B cell (primary cell): ENCODE measurements at regions not wholly inside any gene's neighbourhood (a gene's known extent, or its start where the extent isn't known, plus 50 kb on each side); places are given as distances from the start of the nearest gene placed in this dataset.

Source experiments
- ATAC-seq: fragments of 200-7000 bp; cut with Tn5 transposase; one replicate; pipeline ENCODE4 v1.10.0; 2021; ENCODE audit warnings: low read depth, mild to moderate bottlenecking, moderate number of reproducible peaks, moderate library complexity
- CTCF ChIA-PET: fragments of 350-600 bp; sonication (Branson Sonifier 250); formaldehyde crosslinking; loops from one replicate; lab custom pipeline; 2021; ENCODE audit warnings: antibody characterized with exemption, inconsistent platforms; lab: Charles Lee
- POLR2A ChIA-PET: fragments of 350-600 bp; sonication (Branson Sonifier 250); formaldehyde crosslinking; loops from one replicate; lab custom pipeline; 2021; ENCODE audit warnings: antibody characterized with exemption; lab: Charles Lee
- DNase-seq: peaks from one replicate; pipeline ENCODE4 v3.0.0; 2013
- H2AFZ ChIP-seq: 2 replicates; pipeline ENCODE4 v1.6.1; 2012; ENCODE audit warnings: mild to moderate bottlenecking, low read depth, low read length; ENCODE audit not compliant: insufficient read depth, poor library complexity, severe bottlenecking
- H3K27ac ChIP-seq, 2 donors: 1 replicate in 1 of 2; 2 replicates in 1 of 2; pipeline ENCODE4 v1.5.1; 2012 to 2013; ENCODE audit warnings: low read length in 2 of 2, mild to moderate bottlenecking in 2 of 2, moderate library complexity in 1 of 2
- H3K27me3 ChIP-seq, 4 experiments: fragments of 200-600 bp in 1 of 4; sonication (generic) in 1 of 4; replicated peaks in 1 of 4; 1 replicate in 2 of 4; 2 replicates in 2 of 4; pipeline versions ENCODE4 v1.6.1 to v1.7.0; 2013 to 2016; ENCODE audit warnings: low read length in 3 of 4, mild to moderate bottlenecking in 2 of 4, mixed read lengths in 1 of 4, moderate library complexity in 1 of 4; ENCODE audit not compliant: insufficient read depth in 4 of 4, control insufficient read depth in 3 of 4; ENCODE audit errors: control extremely low read depth in 1 of 4
- H3K36me3 ChIP-seq, 2 experiments: replicated peaks in 1 of 2; 1 replicate in 1 of 2; 2 replicates in 1 of 2; pipeline versions ENCODE4 v1.6.1 to v1.7.1; 2013; ENCODE audit warnings: low read length in 1 of 2; ENCODE audit not compliant: insufficient read depth in 2 of 2, control insufficient read depth in 1 of 2; ENCODE audit errors: control extremely low read depth in 1 of 2, extremely low read depth in 1 of 2
- H3K4me1 ChIP-seq, 2 donors: fragments of 200-600 bp in 1 of 2; sonication (generic) in 1 of 2; 1 replicate in 1 of 2; 2 replicates in 1 of 2; pipeline versions ENCODE4 v1.5.1 to v1.6.1; 2013 to 2017; ENCODE audit warnings: low read length in 2 of 2; ENCODE audit not compliant: control insufficient read depth in 2 of 2, insufficient read depth in 2 of 2
- H3K4me2 ChIP-seq: replicated peaks from 2 replicates; pipeline ENCODE3; 2012; ENCODE audit warnings: mild to moderate bottlenecking, low read depth, low read length; ENCODE audit not compliant: poor library complexity, severe bottlenecking
- H3K4me3 ChIP-seq, 5 experiments: fragments of 200-600 bp in 1 of 5; sonication (generic) in 1 of 5; 1 replicate in 3 of 5; 2 replicates in 2 of 5; pipeline versions ENCODE4 v1.5.1 to v1.7.0; 2011 to 2016; ENCODE audit warnings: low read length in 4 of 5, mild to moderate bottlenecking in 4 of 5, low read depth in 2 of 5, control low read depth in 1 of 5, moderate library complexity in 1 of 5; ENCODE audit not compliant: insufficient read depth in 1 of 5; ENCODE audit errors: control extremely low read depth in 1 of 5, extremely low read depth in 1 of 5
- H3K79me2 ChIP-seq: fragments of 200-600 bp; sonication (generic); one replicate; pipeline ENCODE4 v1.6.0; 2016; ENCODE audit warnings: low read length; ENCODE audit not compliant: control insufficient read depth, insufficient read depth
- H3K9ac ChIP-seq: fragments of 200-600 bp; sonication (generic); 2 replicates; pipeline ENCODE4 v1.6.1; 2017; ENCODE audit warnings: mild to moderate bottlenecking, low read length, moderate library complexity
- H3K9me3 ChIP-seq, 3 donors: one replicate each; pipeline versions ENCODE4 v1.6.1 to v1.7.1; 2013; ENCODE audit warnings: low read length in 2 of 3; ENCODE audit not compliant: control insufficient read depth in 2 of 3, insufficient read depth in 1 of 3; ENCODE audit errors: control extremely low read depth in 1 of 3
- H4K20me1 ChIP-seq: 2 replicates; pipeline ENCODE4 v1.6.0; 2012; ENCODE audit warnings: mild to moderate bottlenecking, low read length; ENCODE audit not compliant: insufficient read depth, control insufficient read depth, poor library complexity, severe bottlenecking
- H3K27ac Mint-ChIP-seq: one replicate; pipeline ENCODE4 v1.8.0; 2021; ENCODE audit warnings: mixed read lengths
- H3K27me3 Mint-ChIP-seq: one replicate; pipeline ENCODE4 v1.8.0; 2021; ENCODE audit warnings: mixed read lengths
- H3K4me1 Mint-ChIP-seq: one replicate; pipeline ENCODE4 v1.8.0; 2021; ENCODE audit warnings: mixed read lengths
- H3K4me3 Mint-ChIP-seq: one replicate; pipeline ENCODE4 v1.8.0; 2021; ENCODE audit warnings: mixed read lengths
- H3K9me3 Mint-ChIP-seq: one replicate; pipeline ENCODE4 v1.8.0; 2022; ENCODE audit warnings: mixed read lengths; ENCODE audit not compliant: insufficient read depth
- CTCF ChIP-seq: fragments of 200-600 bp; IDR thresholded peaks from one replicate; pipeline ENCODE4 v1.8.0; 2022; ENCODE audit warnings: antibody characterized with exemption, mild to moderate bottlenecking
- EZH2 ChIP-seq: IDR thresholded peaks from 2 replicates; pipeline ENCODE4 v1.6.1; 2012; ENCODE audit warnings: borderline replicate concordance, low read depth, mild to moderate bottlenecking, moderate library complexity, low read length; ENCODE audit not compliant: insufficient read depth, poor library complexity, severe bottlenecking
- WGBS: methylation state at CpG from one replicate; pipeline ENCODE4 v1.1.5; 2013; ENCODE audit warnings: missing lambda C conversion rate; ENCODE audit not compliant: insufficient coverage; 5-methylcytosine and 5-hydroxymethylcytosine counted together
- intact Hi-C: fragments of 100-400 bp; cut with micrococcal nuclease; formaldehyde crosslinking; loops from one replicate; pipeline ENCODE4 v1.10.0; 2022

GRCh38 chr9:89805571-89806292 is 200.9 kb downstream of the GADD45G start:
- ChIA-PET CTCF (interaction anchor here (0.7 kb wide), 1 partner anchor 11 kb away, joined by 3 read pairs; no protein-coding TSS in a partner anchor), POLR2A (no interaction called here)
- TF ChIP-seq CTCF (no peak), EZH2 (no peak)
- WGBS: 83% methylated on average over 8 of the region's 10 CpGs
- Mint-ChIP-seq H3K4me3 (no peak overlapping the region), H3K9me3 (no peaks in the 10 kb centered on the region), H3K27ac (no peak overlapping the region), H3K4me1 (no peaks in the 10 kb centered on the region), H3K27me3 (peaks cover 2% of the 10 kb centered on the region)
- H2AFZ ChIP-seq: no peak overlapping the region
- intact Hi-C loops: no loop called here
- DNase-seq (no peak), ATAC-seq (no peak)
- H3K27ac ChIP-seq: no peak overlapping the region
- H3K27me3 ChIP-seq: no peaks in the 10 kb centered on the region
- no peak overlapping the region for H3K4me3 ChIP-seq
- H3K9ac ChIP-seq: no peak overlapping the region
- no peaks in the 10 kb centered on the region for H3K36me3 ChIP-seq
- H3K9me3 ChIP-seq: no peaks in the 10 kb centered on the region
- H3K4me1 ChIP-seq: no peaks in the 10 kb centered on the region
- no peaks in the 10 kb centered on the region for H3K79me2 ChIP-seq
- no peaks in the 10 kb centered on the region for H4K20me1 ChIP-seq
- no peak overlapping the region for H3K4me2 ChIP-seq

GRCh38 chr9:89806371-89807100 is 201.7 kb downstream of the GADD45G start:
- Histone ChIP-seq H3K4me1 (no peaks in the 10 kb centered on the region), H3K27ac (no peak overlapping the region), H3K79me2 (no peaks in the 10 kb centered on the region), H4K20me1 (no peaks in the 10 kb centered on the region), H3K4me2 (no peak overlapping the region), H3K27me3 (no peaks in the 10 kb centered on the region), H2AFZ (no peak overlapping the region), H3K9me3 (no peaks in the 10 kb centered on the region), H3K9ac (no peak overlapping the region), H3K4me3 (no peak overlapping the region), H3K36me3 (no peaks in the 10 kb centered on the region)
- intact Hi-C loops: no loop called here
- H3K4me3 Mint-ChIP-seq: no peak overlapping the region
- 88% methylated on average over 4 of the region's 4 CpGs for WGBS
- H3K27ac Mint-ChIP-seq: no peak overlapping the region
- DNase-seq (no peak), ATAC-seq (no peak)
- TF ChIP-seq CTCF (no peak), EZH2 (no peak)
- POLR2A ChIA-PET: no interaction called here
- H3K27me3 Mint-ChIP-seq: peaks cover 2% of the 10 kb centered on the region
- H3K9me3 Mint-ChIP-seq: no peaks in the 10 kb centered on the region
- CTCF ChIA-PET: no interaction called here
- H3K4me1 Mint-ChIP-seq: no peaks in the 10 kb centered on the region
